IMR-90 (cell line): ENCODE measurements at regions not wholly inside any gene's neighbourhood (a gene's known extent, or its start where the extent isn't known, plus 50 kb on each side); places are given as distances from the start of the nearest gene placed in this dataset.

Source experiments
- NFE2L2 ChIP-seq: fragments of 150-350 bp; IDR thresholded peaks from 2 replicates; pipeline ENCODE4 v1.6.1; 2016; ENCODE audit warnings: low read depth, mild to moderate bottlenecking, low read length
- POLR2A ChIP-seq: IDR thresholded peaks from 2 replicates; pipeline ENCODE4 v1.6.1; 2012; ENCODE audit warnings: mild to moderate bottlenecking, low read depth, low read length
- USF2 ChIP-seq: fragments of 150-350 bp; IDR thresholded peaks from 2 replicates; pipeline ENCODE4 v1.6.1; 2017; ENCODE audit warnings: mild to moderate bottlenecking, antibody characterized with exemption, low read length, low read depth
- TF ChIP-seq, protein P1 (sequence below): conservative IDR thresholded peaks from 2 replicates; pipeline ENCODE4 v1.5.1; 2012; ENCODE audit warnings: mild to moderate bottlenecking, low read depth, low read length, improper control_type of control experiment

DNA sequence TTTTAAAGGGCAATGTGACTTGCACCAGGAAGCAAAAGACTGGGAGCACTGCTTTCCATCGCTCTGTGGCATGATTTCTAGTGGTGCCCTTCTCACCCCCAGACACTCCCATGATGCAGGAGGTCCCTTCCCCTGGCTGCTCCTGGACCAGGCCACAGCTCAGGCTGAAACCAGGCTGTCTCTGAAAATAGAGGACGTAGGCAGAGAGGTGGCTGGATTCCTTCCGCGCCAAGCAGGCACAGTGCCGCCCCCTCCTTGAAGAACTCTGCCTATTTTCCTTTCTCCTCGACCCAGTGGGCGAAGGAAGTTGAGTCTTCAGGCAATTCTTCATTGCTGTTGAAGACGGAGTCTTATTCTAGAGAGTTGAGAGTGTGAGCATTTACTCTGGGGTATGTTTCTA, 489.4 kb upstream of the TBL1XR1 start:
- TF ChIP-seq, protein P1, sequence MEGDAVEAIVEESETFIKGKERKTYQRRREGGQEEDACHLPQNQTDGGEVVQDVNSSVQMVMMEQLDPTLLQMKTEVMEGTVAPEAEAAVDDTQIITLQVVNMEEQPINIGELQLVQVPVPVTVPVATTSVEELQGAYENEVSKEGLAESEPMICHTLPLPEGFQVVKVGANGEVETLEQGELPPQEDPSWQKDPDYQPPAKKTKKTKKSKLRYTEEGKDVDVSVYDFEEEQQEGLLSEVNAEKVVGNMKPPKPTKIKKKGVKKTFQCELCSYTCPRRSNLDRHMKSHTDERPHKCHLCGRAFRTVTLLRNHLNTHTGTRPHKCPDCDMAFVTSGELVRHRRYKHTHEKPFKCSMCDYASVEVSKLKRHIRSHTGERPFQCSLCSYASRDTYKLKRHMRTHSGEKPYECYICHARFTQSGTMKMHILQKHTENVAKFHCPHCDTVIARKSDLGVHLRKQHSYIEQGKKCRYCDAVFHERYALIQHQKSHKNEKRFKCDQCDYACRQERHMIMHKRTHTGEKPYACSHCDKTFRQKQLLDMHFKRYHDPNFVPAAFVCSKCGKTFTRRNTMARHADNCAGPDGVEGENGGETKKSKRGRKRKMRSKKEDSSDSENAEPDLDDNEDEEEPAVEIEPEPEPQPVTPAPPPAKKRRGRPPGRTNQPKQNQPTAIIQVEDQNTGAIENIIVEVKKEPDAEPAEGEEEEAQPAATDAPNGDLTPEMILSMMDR, result no peak
- TF ChIP-seq POLR2A (no peak), NFE2L2 (no peak), USF2 (no peak)
